Umbilical cord (tissue), 1 donor: ENCODE measurements at regions not wholly inside any gene's neighbourhood (a gene's known extent, or its start where the extent isn't known, plus 50 kb on each side); places are given as distances from the start of the nearest gene placed in this dataset.
"Not testable (repeated sequence)": the region's sequence is repeated elsewhere in the genome, so short reads cannot be mapped to it uniquely, and the experiment has no call there.

ENCODE experiments used
- DNase-seq: peaks from one replicate; pipeline ENCODE4 v3.0.0-alpha.2; 2015; ENCODE audit warnings: low spot score

DNA sequence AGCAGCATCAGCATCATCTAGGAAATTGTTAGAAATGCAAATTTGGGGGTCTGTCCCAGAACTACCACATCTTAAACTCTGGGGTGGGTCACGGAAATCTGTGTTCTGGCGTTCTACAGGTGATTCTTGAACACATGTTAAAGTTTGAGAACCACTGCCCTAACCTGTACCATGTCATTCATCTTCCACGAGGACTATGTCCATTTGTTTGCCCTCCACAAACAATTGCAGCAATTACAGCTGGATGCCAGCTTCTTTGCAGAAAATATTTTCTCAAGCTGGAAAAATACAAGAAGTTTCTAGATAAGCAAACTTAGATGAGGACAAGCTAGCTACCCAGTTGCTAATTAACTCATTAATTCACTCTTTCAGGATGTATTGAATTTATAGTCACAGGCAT is 54.1 kb downstream of the MAFB start:
- no peak for DNase-seq

DNA sequence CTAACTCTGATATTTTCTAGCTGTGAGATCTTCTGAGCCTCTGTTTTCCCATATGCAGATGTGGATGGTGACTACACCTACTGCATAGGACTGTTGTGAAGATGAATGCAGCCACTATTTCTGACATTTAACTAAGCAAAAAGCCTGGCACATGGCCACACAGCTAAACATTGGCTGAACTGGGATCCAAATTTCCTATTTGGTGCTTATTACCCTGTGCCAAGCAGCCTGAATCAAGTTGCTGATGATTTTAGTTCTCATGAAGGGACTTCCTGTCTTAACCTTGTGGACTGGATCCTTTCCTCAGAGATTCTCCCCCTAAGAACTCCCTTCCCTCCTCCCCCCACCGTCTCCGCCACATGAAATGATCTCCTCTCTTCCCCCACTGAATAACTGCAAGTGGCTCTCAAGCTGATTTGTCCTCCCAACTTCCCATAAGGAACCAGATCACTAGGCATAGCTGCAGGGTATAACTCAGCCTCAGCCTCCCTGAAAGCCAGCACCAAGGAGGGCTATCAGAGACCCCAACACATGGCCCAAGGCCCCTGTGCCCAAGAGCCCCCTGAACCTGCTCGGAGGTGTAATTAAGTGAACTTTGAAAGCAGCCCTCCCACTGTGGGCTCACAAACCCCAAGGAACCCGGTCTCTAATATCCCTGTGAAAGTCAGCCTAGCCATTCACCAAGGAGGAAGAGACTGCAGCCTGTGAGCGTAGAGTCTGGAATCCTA is 55.7 kb downstream of the MAFB start:
- DNase-seq = no peak

DNA sequence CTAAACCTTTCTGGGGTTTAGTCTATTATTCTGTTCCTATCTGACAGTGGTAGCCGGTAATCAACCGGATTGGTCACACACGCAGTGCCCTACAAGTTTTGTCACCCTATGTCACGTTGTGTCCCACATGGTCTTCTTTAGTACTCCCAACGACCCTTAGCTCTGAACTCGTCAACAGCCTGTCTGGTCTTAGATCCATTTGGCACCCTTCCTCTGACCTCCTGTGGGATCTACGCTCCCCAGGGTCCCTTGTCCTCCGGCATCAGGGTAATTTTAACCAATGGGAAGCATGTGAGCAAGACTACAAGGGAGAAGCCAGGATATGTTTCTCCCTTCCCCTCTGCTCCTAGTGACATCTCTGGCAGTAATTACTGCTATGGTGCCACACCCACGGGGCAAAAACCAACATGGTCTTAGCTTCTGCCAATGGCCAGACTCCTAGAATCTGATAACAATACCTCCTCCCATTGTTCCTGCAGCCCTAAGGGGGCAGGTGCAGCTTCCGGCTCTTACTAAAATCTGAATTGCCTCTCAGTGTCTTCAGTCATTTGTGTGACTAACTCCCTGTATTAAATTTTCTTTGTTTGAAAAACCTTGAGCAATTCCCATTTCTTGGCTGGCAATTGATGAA is 56.6 kb downstream of the MAFB start:
- DNase-seq = no peak

DNA sequence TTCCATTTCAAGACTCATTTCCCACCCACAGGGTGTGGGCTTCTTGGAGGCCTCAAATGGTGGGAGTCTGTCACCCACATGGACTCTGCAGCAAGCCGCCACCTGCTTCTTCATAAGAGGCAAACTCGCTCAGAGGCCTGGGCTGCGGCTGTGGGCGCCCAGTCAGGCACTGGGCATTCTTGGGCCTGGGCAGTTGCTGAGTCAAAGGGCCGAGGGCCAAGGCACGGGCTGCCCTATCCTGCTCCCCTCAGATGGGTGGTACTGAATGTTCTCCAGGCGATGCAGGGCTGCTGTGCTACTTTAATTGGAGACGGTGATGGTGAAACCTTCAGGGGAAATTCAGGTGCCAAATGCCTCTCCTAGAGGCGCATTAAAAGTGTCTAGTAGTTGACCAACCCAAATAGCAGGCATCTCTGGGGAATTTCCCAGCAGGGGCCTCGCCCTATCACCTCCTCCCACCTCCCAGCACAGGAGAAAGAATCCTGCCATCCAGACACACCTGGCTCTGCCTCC is 57.9 kb downstream of the MAFB start:
- DNase-seq = no peak

DNA sequence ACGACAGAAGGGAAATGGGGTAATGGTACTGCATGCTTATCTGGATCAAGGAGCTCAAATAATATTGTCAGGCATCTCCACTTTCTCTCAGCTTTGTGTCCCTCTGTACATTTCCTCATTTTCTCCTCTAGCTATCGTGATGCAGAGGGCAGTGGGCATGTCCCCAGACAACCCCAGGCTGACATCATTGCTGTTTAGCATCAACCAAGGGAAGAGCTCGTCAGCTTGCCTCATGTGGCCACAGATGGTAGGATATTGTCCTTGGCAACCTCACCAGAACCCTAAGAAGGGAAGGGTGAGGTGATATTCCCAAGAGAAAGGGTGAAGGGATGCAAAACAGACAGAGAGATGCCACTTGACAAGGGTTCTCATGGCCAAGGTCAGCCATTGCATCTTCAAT is 58.3 kb downstream of the MAFB start:
- no peak for DNase-seq

DNA sequence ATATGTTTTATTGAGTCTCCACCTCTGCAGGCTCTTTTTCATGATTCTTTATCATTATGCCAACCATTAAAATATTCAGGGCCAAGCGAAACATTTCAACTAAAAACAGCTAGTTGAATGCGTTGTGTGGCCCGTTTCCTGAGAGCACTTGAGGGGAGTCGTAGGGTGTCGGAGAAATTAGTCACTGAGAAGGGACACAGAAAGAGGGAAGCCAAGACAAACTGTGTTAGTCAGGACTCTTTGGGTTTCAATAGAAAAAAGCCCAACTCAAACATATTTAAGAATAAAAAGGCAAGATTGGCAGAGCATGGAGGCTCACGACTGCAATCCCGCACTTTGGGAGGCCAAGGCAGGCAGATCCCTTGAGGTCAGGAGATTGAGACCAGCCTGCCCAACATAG is 58.9 kb downstream of the MAFB start:
- DNase-seq = no peak

DNA sequence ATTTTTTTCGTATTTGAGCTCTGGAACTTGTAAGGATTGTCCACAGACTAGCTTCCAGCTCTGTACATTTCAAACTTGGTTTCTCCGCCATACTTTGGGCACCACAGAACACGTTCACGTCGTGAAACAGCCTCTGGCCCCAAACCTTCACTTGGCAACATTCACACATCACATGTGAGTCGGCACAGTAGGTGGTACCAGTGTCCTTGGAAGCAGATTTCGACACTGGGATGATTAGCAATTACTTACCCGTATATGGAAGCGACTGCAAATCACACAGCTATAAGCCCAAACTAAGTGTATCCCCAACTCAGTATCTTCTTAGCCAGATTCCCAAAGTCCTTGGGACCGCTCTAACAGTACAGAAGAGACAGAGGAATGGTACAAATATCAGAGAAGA is 60.2 kb downstream of the MAFB start:
- DNase-seq = no peak

DNA sequence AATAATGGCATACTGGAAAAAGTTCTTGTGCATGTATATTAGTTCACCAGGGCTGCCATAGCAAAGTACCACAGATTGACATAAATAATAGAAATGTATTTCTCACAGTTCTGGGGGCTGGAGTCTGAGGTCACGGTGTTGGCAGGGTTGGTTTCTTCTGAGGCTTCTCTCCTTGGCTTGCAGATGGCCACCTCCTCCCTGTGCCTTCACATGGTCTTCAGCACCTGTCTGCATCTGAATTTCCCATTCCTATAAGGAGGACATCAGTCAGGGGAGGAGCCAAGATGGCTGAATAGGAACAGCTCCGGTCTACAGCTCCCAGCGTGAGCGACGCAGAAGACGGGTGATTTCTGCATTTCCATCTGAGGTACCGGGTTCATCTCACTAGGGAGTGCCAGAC is 70.0 kb downstream of the MAFB start:
- DNase-seq = not testable (repeated sequence)

DNA sequence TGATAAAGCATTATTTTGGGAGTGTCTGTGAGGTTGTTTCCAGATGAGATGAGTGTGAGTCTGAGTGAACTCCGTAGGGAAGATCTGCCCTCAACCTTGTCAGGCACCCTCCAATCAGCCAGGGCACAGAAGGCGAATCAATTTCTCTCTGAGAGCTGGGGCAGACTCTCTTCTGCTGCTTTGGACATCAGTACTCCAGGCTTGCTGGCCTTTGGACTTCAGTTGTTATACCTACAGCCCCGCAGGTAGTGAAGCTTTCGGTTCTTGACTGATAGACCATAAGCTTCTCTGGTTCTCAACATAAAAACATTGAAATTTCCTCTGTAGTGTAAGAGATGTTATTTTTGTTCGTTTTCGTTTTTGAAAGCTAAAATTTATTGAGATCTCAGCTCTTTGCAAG is 71.4 kb downstream of the MAFB start:
- no peak for DNase-seq

DNA sequence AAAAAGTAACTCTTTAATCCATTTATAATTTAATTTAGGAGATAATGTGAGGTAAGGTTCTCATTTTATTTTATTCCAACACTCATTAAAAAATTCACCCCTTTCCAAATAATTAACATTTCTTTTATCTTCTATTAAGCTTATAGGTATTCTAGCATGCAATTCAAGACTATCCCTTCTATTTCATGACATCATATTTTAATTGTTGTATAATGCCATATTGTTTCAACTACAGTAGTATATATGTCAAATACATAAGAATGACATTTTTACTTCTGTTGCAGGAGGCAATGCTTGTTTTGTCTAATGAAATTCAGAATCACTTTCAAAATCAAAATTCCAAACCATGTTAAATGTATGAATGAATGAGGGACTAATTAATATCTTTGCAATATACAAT is 76.2 kb downstream of the MAFB start:
- no peak for DNase-seq

DNA sequence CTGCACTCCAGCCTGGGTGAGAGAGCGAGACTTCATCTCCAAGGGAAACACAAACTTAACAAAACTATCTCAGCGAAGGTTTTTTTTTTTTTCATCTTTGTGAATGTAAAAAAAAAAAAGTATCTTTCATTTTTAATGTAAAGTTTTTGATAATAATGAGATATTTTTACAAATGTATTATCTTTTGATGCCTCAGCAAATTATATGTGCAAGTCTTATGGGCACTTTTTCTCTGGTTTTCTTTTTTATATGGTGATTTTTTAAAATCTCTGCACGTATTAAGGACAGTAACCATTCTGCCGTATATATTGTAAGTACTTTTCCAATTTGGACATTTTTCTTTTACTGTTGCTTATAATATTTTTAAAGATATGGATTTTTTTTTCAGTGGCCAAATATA is 76.8 kb downstream of the MAFB start:
- DNase-seq = no peak

DNA sequence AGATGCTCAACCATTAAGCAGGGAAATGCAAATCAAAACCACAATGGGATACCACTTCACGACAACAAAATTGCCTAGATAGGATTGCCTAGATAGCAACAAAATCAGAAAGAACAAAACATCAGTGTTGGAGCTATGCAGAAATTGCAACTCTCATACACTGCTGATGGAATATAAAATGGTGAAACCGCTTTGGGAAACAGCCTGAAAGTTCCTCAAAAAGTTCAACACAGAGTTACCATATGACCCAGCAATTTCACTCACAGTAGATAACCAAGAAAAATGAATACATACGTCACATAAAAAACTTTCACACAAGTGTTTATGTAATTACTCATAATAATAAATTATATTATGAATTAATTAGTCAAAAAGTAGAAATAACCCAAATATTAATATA is 78.3 kb downstream of the MAFB start:
- DNase-seq = no peak

DNA sequence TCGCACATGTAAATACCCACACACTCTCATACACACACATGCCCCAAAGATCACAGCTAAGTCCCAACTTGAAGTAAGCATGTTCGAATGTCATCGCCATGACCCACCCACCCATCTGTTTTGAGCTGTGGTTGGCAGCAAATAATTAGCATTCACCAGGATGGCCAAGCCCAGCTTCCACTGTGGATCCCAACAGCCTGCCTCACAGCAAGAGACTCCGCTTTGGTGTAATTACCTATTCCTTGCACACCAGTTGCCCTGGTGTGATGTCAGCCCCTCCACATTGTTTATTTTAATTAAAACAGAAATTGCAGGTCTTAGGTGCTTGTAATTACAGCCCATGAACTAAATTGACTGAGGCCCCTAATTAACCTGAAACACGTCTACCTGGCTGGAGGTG is 81.1 kb downstream of the MAFB start:
- DNase-seq = no peak

DNA sequence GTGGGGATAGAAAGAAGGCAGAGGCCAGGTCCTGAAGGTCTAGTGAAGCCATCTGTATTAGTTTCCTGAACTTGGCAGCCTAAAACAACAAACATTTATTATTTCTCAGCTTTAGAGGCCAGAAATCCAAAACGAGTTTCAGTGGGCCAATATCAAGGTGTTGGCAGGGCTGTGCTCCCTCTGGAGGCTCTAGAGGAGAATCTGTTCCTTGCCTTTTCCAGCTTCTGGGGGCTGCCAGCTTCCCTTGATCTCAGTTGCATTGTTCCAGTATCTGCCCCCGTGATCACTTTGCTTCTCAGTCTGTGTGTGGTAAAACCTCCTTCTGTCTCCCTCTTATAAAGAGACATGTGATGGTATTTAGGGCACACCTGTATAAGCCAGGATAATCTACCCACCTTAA is 82.4 kb downstream of the MAFB start:
- DNase-seq = no peak

DNA sequence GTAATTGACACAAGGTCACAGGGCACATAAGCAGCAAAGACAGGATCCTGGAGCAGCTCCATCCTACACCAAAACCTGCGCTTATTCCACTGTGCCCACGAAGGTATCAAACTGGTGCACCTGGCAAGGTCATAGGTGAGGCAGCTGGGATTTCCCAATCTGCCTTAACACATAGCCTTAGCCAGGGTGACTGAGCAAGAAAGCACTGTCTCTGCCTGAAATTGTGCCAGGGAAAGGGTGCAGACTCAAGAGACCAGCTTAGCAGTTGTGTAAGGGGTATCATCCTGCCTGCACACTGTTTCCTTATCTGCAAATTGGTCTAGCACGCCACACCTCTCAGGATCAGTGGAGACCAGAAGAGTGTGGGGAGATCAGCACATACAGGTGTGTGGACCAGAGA is 82.8 kb downstream of the MAFB start:
- DNase-seq = no peak

DNA sequence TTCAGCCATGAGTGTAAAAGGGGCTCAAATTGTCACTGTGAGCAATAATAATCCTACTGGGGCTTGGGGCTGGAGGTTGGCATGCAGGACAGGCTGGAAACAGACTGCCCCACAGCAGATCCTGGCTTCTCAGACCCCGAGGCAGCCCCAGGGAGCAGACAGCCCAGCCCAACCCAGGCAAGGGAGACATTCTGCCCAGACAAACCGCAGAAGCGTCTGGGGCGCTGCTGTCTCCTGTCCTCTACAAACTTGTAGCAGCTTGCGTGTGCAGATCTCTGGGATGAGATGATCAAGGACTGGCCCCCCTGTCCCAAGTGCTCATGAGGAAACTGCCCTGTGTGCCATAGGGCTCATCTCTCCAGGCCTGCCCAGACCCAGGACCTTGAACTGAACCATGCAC is 84.6 kb downstream of the MAFB start:
- DNase-seq = peak; percentile 52

DNA sequence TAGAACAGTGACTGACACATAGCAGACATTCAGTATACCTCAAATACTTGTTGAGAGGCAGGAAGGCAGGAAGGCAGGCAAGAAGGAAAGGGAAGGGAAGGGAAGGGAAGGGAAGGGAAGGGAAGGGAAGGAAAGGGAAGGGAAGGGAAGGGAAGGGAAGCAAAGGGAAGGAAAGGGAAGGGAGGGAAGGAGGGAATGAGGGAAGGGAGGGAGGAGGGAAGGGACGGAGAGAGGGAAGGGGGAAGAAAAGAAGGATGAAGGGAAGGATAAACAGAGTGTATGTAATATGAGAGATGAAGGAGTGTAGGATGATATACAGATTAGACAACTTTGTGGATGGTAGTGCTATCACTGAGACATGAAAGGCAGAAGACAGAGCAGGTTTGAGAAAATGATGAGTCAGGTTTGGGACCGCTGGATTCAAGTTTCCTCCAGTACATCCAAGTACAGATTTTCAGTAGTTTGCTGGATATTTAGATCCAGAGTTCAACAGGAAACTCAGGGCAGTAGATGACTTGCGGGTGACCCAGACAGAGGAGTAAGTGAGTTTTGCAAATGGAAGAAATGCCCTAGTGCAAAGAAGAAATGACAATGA is 85.9 kb downstream of the MAFB start:
- DNase-seq = no peak

DNA sequence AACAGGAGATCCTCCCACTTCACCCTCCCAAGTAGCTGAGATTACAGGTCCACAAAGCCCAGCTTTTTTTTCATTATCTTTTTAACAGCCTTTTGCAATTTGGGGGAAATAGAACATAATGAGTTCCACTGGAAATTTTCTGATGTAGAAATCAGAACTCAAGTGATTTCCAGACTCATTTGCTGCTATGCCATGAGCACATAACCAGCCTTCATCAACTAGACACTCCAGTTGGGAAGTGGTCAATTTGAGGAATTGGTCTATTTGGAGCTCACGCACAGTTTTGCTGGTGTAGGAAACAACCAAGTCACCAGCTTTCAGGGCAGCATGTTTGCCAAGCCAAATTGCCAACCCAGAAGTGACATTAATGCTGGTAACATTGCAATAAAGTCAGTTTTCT is 86.7 kb downstream of the MAFB start:
- DNase-seq = no peak

DNA sequence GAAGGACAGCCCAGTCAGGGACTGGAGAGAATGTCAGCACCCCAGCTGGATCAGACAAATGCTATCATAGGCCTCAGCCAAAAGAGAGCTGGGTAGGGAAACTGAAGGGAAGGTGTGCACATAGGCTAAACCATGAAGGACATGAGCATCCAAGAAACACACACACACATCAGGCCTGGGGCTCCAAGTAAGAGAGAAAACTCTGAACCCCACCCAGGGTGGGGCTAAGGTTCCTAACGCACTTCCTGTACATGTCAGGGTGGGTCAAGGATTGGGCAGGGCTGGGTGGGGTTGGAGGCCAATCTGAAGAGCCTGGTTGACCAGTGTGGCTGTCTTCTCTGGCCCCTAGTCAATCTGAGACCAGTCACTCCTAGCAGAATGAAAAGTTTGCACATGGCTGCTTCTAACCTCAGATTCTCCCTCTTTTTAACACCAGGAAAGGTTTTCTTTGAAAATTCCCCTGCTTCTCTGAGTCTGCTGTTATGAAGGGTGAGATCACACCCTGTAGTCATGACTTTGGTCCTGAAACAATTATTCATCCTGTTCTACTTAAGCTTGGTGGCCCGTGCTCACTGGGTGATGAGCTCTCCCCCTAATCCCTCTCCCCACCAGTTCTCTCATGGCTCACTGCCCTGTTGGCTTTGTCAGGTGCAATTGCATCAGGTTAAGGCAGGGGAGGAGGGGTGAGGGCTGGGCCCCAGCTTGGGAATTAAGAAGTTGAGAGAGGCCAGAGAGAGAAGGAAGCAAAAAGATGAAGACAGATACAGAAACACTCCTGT is 88.4 kb downstream of the MAFB start:
- peak; percentile 19 for DNase-seq

DNA sequence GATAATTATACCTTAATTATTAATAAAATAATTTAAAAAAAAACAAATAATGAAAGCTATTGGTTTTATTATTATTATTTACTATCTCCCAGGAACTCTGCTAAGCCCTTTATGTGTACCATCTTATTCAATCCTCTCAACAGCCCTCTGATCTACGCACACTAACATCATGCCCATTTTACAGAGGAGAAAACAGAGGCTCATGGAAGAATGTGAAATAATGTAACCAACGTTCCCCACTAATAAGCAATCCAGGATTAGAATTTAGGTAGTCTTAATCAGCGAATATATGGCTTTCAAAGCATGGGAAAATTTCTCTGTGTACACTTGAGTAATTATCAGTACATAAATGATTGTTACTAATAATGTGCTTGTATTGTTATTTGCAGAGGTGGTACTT is 89.0 kb downstream of the MAFB start:
- DNase-seq = no peak

DNA sequence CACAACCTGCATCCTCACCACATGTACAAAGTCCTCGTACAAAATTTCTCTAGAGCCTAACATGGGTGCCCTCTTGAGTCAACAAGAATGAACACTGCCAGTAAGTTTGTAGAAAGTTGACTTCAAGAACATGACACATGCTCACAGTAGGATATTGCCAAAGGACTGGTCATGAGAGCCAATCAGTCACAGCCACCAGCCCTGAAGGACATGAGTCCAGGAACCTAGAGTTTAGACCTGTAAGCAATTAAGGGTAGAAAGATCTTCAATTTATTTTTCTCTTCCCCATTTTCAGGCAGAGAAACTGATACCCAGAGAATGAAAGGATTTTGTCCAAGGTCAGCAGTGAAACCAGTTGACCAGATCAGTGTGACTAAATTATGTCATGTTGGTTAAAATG is 96.1 kb downstream of the MAFB start:
- no peak for DNase-seq

DNA sequence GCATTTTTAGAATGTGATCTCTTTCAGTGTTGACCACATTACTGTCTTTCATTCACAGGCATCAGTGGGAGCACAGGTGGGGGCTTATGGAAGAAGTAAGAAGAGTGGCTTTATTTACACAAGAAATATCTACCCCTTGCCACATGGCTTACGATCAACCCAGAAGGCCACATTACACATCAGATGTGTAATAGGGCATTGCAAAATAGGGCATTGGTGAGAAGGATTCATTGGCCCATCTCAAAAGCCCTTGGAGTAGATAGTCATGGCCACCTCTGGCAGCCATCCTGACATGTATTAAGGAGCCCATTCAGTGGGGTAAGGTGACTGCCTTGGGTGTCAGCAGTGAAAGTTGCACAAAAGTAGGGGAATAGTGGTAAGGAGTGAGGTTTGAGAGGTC is 97.5 kb downstream of the MAFB start:
- DNase-seq = no peak
